ENCODE measurements at regions not wholly inside any gene's neighbourhood (a gene's known extent, or its start where the extent isn't known, plus 50 kb on each side); places are given as distances from the start of the nearest gene placed in this dataset.

DNA sequence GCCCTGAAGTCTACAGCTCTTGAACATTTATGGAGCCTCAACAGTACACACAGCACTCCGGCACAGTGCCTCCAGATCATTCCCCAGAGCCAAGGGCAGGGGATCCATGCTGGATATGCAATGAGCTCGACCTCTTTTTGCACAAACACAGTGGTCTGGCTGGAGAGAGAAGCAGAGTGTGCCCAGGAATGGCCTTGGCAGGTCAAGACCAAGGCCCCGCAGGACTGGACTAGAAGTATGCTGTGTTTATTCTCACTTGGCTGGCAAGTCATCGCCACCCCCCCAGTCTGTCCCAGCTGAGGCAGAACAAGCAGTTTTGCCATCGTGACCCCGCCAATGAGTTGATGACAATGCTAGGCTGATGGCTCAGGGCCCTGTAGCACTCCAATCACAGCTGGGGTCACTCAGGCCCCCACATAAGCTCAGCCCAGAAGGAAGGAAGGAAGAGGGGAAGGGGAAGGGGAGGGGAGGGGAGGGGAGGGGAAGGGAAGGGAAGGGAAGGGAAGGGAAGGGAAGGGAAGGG lies 212.1 kb downstream of the TTC32 start:
- no peaks in the 10 kb centered on the region for H3K4me1 ChIP-seq (ENCODE audit: control insufficient read depth, insufficient read depth, low read length)
- no peaks in the 10 kb centered on the region for H3K36me3 ChIP-seq (ENCODE audit: control insufficient read depth in 2 of 2, insufficient read depth in 2 of 2, low read length in 1 of 2)
- no peak for FAIRE-seq
- no peaks in the 10 kb centered on the region for H3K9me3 ChIP-seq (replicated peaks; ENCODE audit: control insufficient read depth, insufficient read depth, low read length)
- ATAC-seq = no peak
- CTCF ChIA-PET = no interaction called here
- intact Hi-C loops (cut with micrococcal nuclease; ENCODE audit: unreplicated experiment) (loop anchor here (5.0 kb wide), 1 partner anchor 173 kb away; no protein-coding TSS in a partner anchor), in situ Hi-C loops (cut with MboI) (no loop called here)
- H4K20me1 ChIP-seq (ENCODE audit: control insufficient read depth, insufficient read depth) = no peaks in the 10 kb centered on the region
- no peak for DNase-seq (ENCODE audit: low read depth, low spot score)
- no peak overlapping the region for H3K27ac ChIP-seq (ENCODE audit: control insufficient read depth, insufficient read depth)
- H3K9ac ChIP-seq (ENCODE audit: control insufficient read depth, insufficient read depth, low read length) = no peak overlapping the region
- no peak overlapping the region for H3K4me3 ChIP-seq
- H3K79me2 ChIP-seq (ENCODE audit: control insufficient read depth, insufficient read depth, low read length) = no peaks in the 10 kb centered on the region
- WGBS (ENCODE audit: insufficient coverage, insufficient replicate concordance, low lambda C conversion rate, missing lambda C conversion rate) = 2% methylated on average over 6 of the region's 6 CpGs
- BruUV-seq (replicated peaks) = no TSS peak
- RAD21 ChIA-PET (ENCODE audit: unreplicated experiment) = no interaction called here
- no peak overlapping the region for H3K4me2 ChIP-seq (ENCODE audit: control insufficient read depth, insufficient read depth)
- H3K27me3 ChIP-seq (replicated peaks in 1 of 2; ENCODE audit: control insufficient read depth in 2 of 2, insufficient read depth in 2 of 2, low read length in 1 of 2) = no peaks in the 10 kb centered on the region; a peak in 1 of 4 replicates
- TF ChIP-seq BHLHE40 (IDR thresholded peaks at IDR 0.05; ENCODE audit: borderline replicate concordance in 1 of 2, low read depth in 2 of 2, low read length in 1 of 2) (no peak), IKZF2 (IDR thresholded peaks at IDR 0.05) (no peak), POU2F2 (IDR thresholded peaks at IDR 0.05; ENCODE audit: borderline replicate concordance, low read depth, low read length) (no peak)
- POLR2A ChIA-PET = no interaction called here
- SMC1A ChIA-PET (ENCODE audit: uncharacterized antibody, unreplicated experiment) = no interaction called here
- H2AFZ ChIP-seq (ENCODE audit: control insufficient read depth, low read depth, low read length) = no peak overlapping the region

DNA sequence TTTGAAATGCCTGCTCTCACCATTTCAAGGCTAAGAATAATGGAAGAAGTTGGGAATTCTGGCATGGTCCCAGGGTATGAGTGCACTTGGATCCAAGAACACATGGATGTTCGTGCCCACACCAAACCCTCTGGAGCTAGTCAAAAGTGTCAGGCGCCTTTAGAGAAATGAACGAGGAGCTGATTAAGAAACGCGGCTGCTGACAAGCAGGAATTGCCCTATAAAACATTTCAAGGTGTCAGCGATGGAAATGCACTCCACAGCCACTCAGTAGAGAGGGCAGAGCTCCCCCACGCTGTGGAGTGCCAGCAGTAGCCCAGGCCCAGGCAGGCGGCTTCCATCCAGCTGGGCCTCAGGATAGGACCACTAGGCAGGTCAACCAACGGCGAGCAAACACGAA lies 213.7 kb downstream of the TTC32 start:
- no peaks in the 10 kb centered on the region for H3K4me1 ChIP-seq (ENCODE audit: control insufficient read depth, insufficient read depth, low read length)
- H3K27ac ChIP-seq (ENCODE audit: control insufficient read depth, insufficient read depth) = no peak overlapping the region
- POLR2A ChIA-PET = no interaction called here
- intact Hi-C loops (cut with micrococcal nuclease; ENCODE audit: unreplicated experiment) = loop anchor here (5.0 kb wide), 1 partner anchor 174 kb away; no protein-coding TSS in a partner anchor
- no peaks in the 10 kb centered on the region for H3K36me3 ChIP-seq (ENCODE audit: control insufficient read depth in 2 of 2, insufficient read depth in 2 of 2, low read length in 1 of 2)
- ATAC-seq (no peak), FAIRE-seq (no peak), DNase-seq (ENCODE audit: low read depth, low spot score) (no peak)
- WGBS (ENCODE audit: insufficient coverage, insufficient replicate concordance, low lambda C conversion rate, missing lambda C conversion rate) = 39% methylated on average over 11 of the region's 11 CpGs
- CTCF ChIA-PET = interaction anchor here (1.4 to 1.5 kb wide), 2 partner anchors 11 to 176 kb away, joined by 4 to 5 read pairs; no protein-coding TSS in a partner anchor
- no peak overlapping the region for H2AFZ ChIP-seq (ENCODE audit: control insufficient read depth, low read depth, low read length)
- no peaks in the 10 kb centered on the region; a peak in 1 of 4 replicates for H3K27me3 ChIP-seq (replicated peaks in 1 of 2; ENCODE audit: control insufficient read depth in 2 of 2, insufficient read depth in 2 of 2, low read length in 1 of 2)
- H4K20me1 ChIP-seq (ENCODE audit: control insufficient read depth, insufficient read depth) = no peaks in the 10 kb centered on the region
- H3K79me2 ChIP-seq (ENCODE audit: control insufficient read depth, insufficient read depth, low read length) = no peaks in the 10 kb centered on the region
- no peak overlapping the region for H3K4me3 ChIP-seq
- no TSS peak for BruUV-seq (replicated peaks)
- no peaks in the 10 kb centered on the region for H3K9me3 ChIP-seq (replicated peaks; ENCODE audit: control insufficient read depth, insufficient read depth, low read length)
- SMC1A ChIA-PET (ENCODE audit: uncharacterized antibody, unreplicated experiment) = no interaction called here
- H3K9ac ChIP-seq (ENCODE audit: control insufficient read depth, insufficient read depth, low read length) = no peak overlapping the region
- RAD21 ChIA-PET (ENCODE audit: unreplicated experiment) = interaction anchor here (0.8 kb wide), 1 partner anchor 178 kb away, joined by 3 read pairs; no protein-coding TSS in a partner anchor
- no peak overlapping the region for H3K4me2 ChIP-seq (ENCODE audit: control insufficient read depth, insufficient read depth)
- in situ Hi-C loops (cut with MboI) = no loop called here
- TF ChIP-seq ZZZ3 (IDR thresholded peaks at IDR 0.05; ENCODE audit: control insufficient read depth, insufficient read length, low read depth) (no peak), FOS (IDR thresholded peaks at IDR 0.05; ENCODE audit: borderline replicate concordance, extremely low read depth, insufficient read length) (no peak), ZNF207 (IDR thresholded peaks at IDR 0.05; ENCODE audit: borderline replicate concordance) (no peak), ZSCAN29 (IDR thresholded peaks at IDR 0.05) (no peak), IKZF2 (IDR thresholded peaks at IDR 0.05) (no peak), RAD51 (IDR thresholded peaks at IDR 0.05) (no peak), SUPT20H (IDR thresholded peaks at IDR 0.05; ENCODE audit: borderline replicate concordance, control insufficient read depth, low read depth, low read length) (no peak), MYB (IDR thresholded peaks at IDR 0.05; ENCODE audit: borderline replicate concordance, low read depth, low read length) (no peak), NFYA (IDR thresholded peaks at IDR 0.05; ENCODE audit: borderline replicate concordance, low read depth, low read length) (no peak), MTA3 (IDR thresholded peaks at IDR 0.05; ENCODE audit: borderline replicate concordance, low read length) (no peak)
- TF ChIP-seq, protein P1, sequence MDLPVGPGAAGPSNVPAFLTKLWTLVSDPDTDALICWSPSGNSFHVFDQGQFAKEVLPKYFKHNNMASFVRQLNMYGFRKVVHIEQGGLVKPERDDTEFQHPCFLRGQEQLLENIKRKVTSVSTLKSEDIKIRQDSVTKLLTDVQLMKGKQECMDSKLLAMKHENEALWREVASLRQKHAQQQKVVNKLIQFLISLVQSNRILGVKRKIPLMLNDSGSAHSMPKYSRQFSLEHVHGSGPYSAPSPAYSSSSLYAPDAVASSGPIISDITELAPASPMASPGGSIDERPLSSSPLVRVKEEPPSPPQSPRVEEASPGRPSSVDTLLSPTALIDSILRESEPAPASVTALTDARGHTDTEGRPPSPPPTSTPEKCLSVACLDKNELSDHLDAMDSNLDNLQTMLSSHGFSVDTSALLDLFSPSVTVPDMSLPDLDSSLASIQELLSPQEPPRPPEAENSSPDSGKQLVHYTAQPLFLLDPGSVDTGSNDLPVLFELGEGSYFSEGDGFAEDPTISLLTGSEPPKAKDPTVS (IDR thresholded peaks at IDR 0.05; ENCODE audit: low read depth, low read length) = no peak
- TF ChIP-seq, protein P2, sequence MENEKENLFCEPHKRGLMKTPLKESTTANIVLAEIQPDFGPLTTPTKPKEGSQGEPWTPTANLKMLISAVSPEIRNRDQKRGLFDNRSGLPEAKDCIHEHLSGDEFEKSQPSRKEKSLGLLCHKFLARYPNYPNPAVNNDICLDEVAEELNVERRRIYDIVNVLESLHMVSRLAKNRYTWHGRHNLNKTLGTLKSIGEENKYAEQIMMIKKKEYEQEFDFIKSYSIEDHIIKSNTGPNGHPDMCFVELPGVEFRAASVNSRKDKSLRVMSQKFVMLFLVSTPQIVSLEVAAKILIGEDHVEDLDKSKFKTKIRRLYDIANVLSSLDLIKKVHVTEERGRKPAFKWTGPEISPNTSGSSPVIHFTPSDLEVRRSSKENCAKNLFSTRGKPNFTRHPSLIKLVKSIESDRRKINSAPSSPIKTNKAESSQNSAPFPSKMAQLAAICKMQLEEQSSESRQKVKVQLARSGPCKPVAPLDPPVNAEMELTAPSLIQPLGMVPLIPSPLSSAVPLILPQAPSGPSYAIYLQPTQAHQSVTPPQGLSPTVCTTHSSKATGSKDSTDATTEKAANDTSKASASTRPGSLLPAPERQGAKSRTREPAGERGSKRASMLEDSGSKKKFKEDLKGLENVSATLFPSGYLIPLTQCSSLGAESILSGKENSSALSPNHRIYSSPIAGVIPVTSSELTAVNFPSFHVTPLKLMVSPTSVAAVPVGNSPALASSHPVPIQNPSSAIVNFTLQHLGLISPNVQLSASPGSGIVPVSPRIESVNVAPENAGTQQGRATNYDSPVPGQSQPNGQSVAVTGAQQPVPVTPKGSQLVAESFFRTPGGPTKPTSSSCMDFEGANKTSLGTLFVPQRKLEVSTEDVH (IDR thresholded peaks at IDR 0.05; ENCODE audit: low read depth, partially characterized antibody) = no peak

Data from GM12878 (cell line).